ENCODE measurements at regions not wholly inside any gene's neighbourhood (a gene's known extent, or its start where the extent isn't known, plus 50 kb on each side); places are given as distances from the start of the nearest gene placed in this dataset.

GRCh38 chr5:159525117-159525516, 194.8 kb upstream of the IL12B start:
- TF ChIP-seq CTCF (IDR thresholded peaks at IDR 0.05; ENCODE audit: poor library complexity): no peak
- TF ChIP-seq EZH2phosphoT487 (IDR thresholded peaks at IDR 0.05; ENCODE audit: low read depth, severe bottlenecking, unreplicated experiment): no peak

All from hepatocyte (in vitro differentiated cells).